ENCODE measurements at regions not wholly inside any gene's neighbourhood (a gene's known extent, or its start where the extent isn't known, plus 50 kb on each side); places are given as distances from the start of the nearest gene placed in this dataset.

DNA sequence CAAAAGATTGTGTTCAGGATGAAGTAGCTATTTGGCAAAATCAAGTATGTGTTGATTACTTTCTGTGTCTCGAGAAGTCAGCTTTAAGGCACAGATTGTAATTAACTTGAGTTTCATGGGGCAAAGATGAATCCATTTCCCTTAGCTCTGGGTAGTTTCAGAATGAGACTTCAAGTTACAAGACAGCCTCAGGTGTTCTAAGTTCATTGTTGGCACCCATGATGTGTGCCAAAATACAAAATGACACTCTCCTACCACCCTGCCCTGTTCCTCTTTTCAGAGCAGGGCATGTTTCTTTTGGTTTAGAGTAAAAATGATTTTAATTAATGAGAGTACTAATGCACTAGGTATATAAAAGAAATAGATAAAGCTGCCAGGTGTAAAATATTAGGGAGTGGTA, 797.6 kb upstream of the POT1 start:
- TF ChIP-seq CREBBP (IDR thresholded peaks at IDR 0.05; ENCODE audit: low read depth, low read length) (no peak), ZC3H8 (IDR thresholded peaks at IDR 0.05) (no peak), HDGF (IDR thresholded peaks at IDR 0.05) (no peak), ZNF76 (CRISPR knock-in tag; IDR thresholded peaks at IDR 0.05; ENCODE audit: borderline replicate concordance) (no peak), ZNF263 (CRISPR knock-in tag; IDR thresholded peaks at IDR 0.05; ENCODE audit: borderline replicate concordance) (no peak), TOE1 (IDR thresholded peaks at IDR 0.05; ENCODE audit: borderline replicate concordance) (no peak), TOE1 (CRISPR knock-in tag; IDR thresholded peaks at IDR 0.05; ENCODE audit: borderline replicate concordance, low read depth) (no peak), POLR2A (conservative IDR thresholded peaks at IDR 0.05) (no peak), FUS (optimal IDR thresholded peaks at IDR 0.05; ENCODE audit: low read depth, low read length) (no peak), LARP7 (IDR thresholded peaks at IDR 0.05) (no peak), JUNB (CRISPR knock-in tag; conservative IDR thresholded peaks at IDR 0.05) (no peak), RAD21 (CRISPR knock-in tag; conservative IDR thresholded peaks at IDR 0.05 in 1 of 2, IDR thresholded peaks at IDR 0.05 in 1 of 2) (no peak), FOSL1 (tag; conservative IDR thresholded peaks at IDR 0.05) (no peak)
- TF ChIP-seq, protein P1, sequence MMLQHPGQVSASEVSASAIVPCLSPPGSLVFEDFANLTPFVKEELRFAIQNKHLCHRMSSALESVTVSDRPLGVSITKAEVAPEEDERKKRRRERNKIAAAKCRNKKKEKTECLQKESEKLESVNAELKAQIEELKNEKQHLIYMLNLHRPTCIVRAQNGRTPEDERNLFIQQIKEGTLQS (IDR thresholded peaks at IDR 0.05): no peak
- TF ChIP-seq, protein P1 (CRISPR knock-in tag; conservative IDR thresholded peaks at IDR 0.05): no peak
- TF ChIP-seq, protein P2, sequence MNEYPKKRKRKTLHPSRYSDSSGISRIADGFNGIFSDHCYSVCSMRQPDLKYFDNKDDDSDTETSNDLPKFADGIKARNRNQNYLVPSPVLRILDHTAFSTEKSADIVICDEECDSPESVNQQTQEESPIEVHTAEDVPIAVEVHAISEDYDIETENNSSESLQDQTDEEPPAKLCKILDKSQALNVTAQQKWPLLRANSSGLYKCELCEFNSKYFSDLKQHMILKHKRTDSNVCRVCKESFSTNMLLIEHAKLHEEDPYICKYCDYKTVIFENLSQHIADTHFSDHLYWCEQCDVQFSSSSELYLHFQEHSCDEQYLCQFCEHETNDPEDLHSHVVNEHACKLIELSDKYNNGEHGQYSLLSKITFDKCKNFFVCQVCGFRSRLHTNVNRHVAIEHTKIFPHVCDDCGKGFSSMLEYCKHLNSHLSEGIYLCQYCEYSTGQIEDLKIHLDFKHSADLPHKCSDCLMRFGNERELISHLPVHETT (CRISPR knock-in tag; conservative IDR thresholded peaks at IDR 0.05 in 1 of 2, IDR thresholded peaks at IDR 0.05 in 1 of 2): no peak
